Nephron progenitor cell (in vitro differentiated cells): ENCODE measurements at regions not wholly inside any gene's neighbourhood (a gene's known extent, or its start where the extent isn't known, plus 50 kb on each side); places are given as distances from the start of the nearest gene placed in this dataset.

ENCODE experiments used
- DNase-seq: peaks from one replicate; pipeline ENCODE4 v3.0.0; 2021
- H3K27ac Mint-ChIP-seq: 2 replicates; pipeline ENCODE4 v1.8.0; 2021; ENCODE audit warnings: mild to moderate bottlenecking, moderate library complexity, mixed read lengths
- H3K27me3 Mint-ChIP-seq: 2 replicates; pipeline ENCODE4 v1.8.0; 2021; ENCODE audit warnings: mild to moderate bottlenecking, low read depth, mixed read lengths; ENCODE audit not compliant: poor library complexity
- H3K36me3 Mint-ChIP-seq: 2 replicates; pipeline ENCODE4 v1.8.0; 2021; ENCODE audit warnings: low read depth, mixed read lengths
- H3K4me1 Mint-ChIP-seq: 2 replicates; pipeline ENCODE4 v1.8.0; 2021; ENCODE audit warnings: mixed read lengths
- H3K4me3 Mint-ChIP-seq: 2 replicates; pipeline ENCODE4 v1.8.0; 2021; ENCODE audit warnings: mild to moderate bottlenecking, moderate library complexity, mixed read lengths
- H3K9me3 Mint-ChIP-seq: 2 replicates; pipeline ENCODE4 v1.8.0; 2021; ENCODE audit warnings: mild to moderate bottlenecking, moderate library complexity, mixed read lengths
- TF ChIP-seq, protein P1 (sequence below): fragments of 200-600 bp; sonication (generic); IDR thresholded peaks from 2 replicates; pipeline ENCODE4 v1.5.0; 2021; ENCODE audit warnings: antibody characterized with exemption

DNA sequence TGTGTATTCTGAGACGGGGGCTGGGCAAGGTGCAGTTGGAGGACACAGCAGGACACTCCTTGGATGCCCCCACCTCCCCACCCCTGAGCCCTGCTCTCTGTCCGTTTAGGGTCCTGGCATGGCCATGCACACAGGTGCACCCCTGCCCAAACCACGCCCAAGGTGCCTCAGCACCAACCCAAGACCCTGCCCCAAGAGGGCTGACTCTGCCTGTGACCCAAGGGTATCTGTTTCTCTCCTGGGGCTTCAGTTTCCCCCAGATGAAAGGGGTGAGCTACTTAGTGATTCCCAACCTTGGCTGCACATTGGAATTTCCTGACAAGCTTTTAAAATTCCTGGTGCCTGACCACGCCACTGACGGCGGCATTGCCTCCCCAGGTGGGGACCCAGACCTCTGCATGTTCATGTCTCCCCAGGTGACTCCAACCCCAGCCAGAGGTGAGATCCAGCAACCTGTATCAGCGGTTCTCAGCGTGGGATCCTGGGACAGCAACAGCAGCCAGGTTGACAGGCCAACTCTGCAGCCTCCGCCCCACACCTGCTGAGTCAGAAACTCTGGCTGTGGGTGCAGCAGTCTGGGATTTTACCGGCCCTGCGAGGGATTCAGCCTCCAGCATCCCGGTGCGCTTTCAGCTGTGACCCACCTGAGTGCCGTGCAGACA, 483.4 kb downstream of the NPHP4 start:
- H3K4me3 Mint-ChIP-seq: no peak overlapping the region
- no peak overlapping the region for H3K27ac Mint-ChIP-seq
- H3K36me3 Mint-ChIP-seq: no peaks in the 10 kb centered on the region
- H3K4me1 Mint-ChIP-seq: no peaks in the 10 kb centered on the region
- H3K9me3 Mint-ChIP-seq: no peaks in the 10 kb centered on the region
- TF ChIP-seq, protein P1, sequence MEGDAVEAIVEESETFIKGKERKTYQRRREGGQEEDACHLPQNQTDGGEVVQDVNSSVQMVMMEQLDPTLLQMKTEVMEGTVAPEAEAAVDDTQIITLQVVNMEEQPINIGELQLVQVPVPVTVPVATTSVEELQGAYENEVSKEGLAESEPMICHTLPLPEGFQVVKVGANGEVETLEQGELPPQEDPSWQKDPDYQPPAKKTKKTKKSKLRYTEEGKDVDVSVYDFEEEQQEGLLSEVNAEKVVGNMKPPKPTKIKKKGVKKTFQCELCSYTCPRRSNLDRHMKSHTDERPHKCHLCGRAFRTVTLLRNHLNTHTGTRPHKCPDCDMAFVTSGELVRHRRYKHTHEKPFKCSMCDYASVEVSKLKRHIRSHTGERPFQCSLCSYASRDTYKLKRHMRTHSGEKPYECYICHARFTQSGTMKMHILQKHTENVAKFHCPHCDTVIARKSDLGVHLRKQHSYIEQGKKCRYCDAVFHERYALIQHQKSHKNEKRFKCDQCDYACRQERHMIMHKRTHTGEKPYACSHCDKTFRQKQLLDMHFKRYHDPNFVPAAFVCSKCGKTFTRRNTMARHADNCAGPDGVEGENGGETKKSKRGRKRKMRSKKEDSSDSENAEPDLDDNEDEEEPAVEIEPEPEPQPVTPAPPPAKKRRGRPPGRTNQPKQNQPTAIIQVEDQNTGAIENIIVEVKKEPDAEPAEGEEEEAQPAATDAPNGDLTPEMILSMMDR: no peak
- no peak for DNase-seq
- H3K27me3 Mint-ChIP-seq: peaks cover 54% of the 10 kb centered on the region

DNA sequence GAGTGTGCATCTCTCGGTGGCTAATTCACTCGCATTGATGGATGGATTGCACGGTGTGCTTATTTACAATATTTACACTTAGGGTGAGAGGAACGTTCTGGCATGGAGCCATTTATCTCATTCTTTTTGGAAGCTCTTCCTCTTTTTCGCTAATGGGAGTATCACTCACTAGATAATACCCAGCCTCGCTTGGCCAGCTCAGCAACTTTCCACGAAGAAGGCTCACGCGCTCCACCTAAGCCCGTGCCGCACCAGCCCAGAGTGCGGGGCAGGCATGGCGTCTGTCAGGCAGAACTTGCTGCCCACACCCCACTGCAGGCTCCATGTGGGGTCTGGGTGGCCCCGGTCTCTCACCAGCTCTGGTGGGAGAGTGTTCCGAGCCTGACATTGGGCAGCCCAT, 484.9 kb downstream of the NPHP4 start:
- Mint-ChIP-seq H3K36me3 (no peaks in the 10 kb centered on the region), H3K27ac (no peak overlapping the region), H3K4me1 (no peaks in the 10 kb centered on the region), H3K27me3 (peaks cover 49% of the 10 kb centered on the region), H3K9me3 (no peaks in the 10 kb centered on the region), H3K4me3 (no peak overlapping the region)
- DNase-seq: no peak
- TF ChIP-seq, protein P1: no peak

DNA sequence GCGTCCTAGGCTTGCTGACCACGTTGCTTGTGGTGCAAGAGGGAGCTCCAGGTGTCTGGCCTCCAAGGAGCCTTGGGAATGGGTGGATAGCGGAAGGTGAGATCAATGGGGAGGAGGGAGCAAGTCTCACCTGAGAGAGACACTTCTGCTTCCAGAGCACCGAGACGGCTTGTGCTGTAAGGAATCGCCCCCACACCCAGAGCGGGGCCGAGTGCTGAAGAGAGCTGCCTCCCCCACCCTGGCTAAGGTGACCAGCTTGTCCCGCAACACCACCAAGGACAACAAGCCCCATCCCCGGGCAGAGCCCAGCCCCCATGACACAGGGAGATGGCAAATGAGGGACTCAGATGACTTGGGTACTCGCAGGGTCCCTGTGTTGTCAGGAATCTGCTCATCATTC, 485.6 kb downstream of the NPHP4 start:
- no peaks in the 10 kb centered on the region for H3K4me1 Mint-ChIP-seq
- no peaks in the 10 kb centered on the region for H3K36me3 Mint-ChIP-seq
- TF ChIP-seq, protein P1: no peak
- no peak overlapping the region for H3K27ac Mint-ChIP-seq
- H3K9me3 Mint-ChIP-seq: no peaks in the 10 kb centered on the region
- DNase-seq: no peak
- H3K4me3 Mint-ChIP-seq: no peak overlapping the region
- peaks cover 42% of the 10 kb centered on the region for H3K27me3 Mint-ChIP-seq

DNA sequence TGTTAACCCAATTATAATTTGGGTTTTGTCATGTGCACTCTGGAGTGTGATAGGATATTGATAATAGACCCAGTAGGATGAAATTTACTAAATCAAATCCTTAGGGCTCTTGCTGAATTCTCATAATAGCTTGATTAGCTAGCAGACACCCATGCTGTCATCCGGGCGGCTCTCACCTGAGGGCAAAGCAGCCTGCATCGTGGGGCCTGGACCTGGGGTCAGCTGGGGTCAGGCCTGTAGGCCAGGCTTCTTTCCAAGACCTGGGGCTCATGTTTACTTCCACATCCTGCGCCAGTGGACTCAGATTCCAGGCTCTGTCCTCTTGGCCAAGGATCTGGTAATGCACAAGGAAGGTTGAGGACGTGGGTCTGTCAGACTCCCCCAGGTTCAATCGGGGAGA, 486.3 kb downstream of the NPHP4 start:
- TF ChIP-seq, protein P1: no peak
- Mint-ChIP-seq H3K4me3 (no peak overlapping the region), H3K36me3 (no peaks in the 10 kb centered on the region), H3K9me3 (no peaks in the 10 kb centered on the region), H3K27me3 (peaks cover 38% of the 10 kb centered on the region), H3K27ac (no peak overlapping the region), H3K4me1 (no peaks in the 10 kb centered on the region)
- DNase-seq: no peak

DNA sequence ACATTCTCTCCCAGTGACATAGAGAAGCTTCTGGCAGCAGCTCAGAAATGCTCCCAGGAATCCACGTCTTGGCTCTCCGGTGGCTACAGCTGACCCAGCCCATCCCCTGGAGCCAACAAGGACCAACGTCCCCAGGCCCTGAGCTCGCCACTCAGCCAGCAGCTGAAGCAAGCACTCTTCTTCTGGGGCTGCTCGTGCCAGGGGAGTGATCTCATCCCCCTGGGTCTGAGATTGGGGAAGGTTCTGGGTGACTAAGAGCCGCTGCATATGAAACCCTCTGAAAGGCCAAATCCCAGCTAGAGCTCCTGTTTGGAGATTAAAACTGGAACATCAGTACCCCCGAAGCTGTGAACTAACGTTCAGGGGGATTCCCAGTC, 487.9 kb downstream of the NPHP4 start:
- Mint-ChIP-seq H3K27ac (peak overlapping the region; percentile 36), H3K4me3 (no peak overlapping the region), H3K36me3 (no peaks in the 10 kb centered on the region), H3K9me3 (no peaks in the 10 kb centered on the region), H3K27me3 (peaks cover 35% of the 10 kb centered on the region), H3K4me1 (no peaks in the 10 kb centered on the region)
- no peak for DNase-seq
- TF ChIP-seq, protein P1: no peak
